Skeletal muscle tissue (tissue), 3 donors: ENCODE measurements at regions not wholly inside any gene's neighbourhood (a gene's known extent, or its start where the extent isn't known, plus 50 kb on each side); places are given as distances from the start of the nearest gene placed in this dataset.

Experiments used
- H3K27ac ChIP-seq: one replicate; pipeline ENCODE4 v1.7.0; 2013; ENCODE audit warnings: mild to moderate bottlenecking, low read depth, low read length, inconsistent platforms
- H3K27me3 ChIP-seq, 3 donors: one replicate each; pipeline ENCODE4 v1.7.0; 2013; ENCODE audit warnings: low read length in 3 of 3; ENCODE audit not compliant: control insufficient read depth in 3 of 3, insufficient read depth in 3 of 3
- H3K36me3 ChIP-seq, 3 donors: one replicate each; pipeline ENCODE4 v1.7.0; 2013; ENCODE audit warnings: low read length in 3 of 3; ENCODE audit not compliant: control insufficient read depth in 3 of 3, insufficient read depth in 3 of 3
- H3K4me1 ChIP-seq, 3 donors: one replicate each; pipeline ENCODE4 v1.7.0; 2013; ENCODE audit warnings: low read length in 3 of 3, mild to moderate bottlenecking in 3 of 3; ENCODE audit not compliant: control insufficient read depth in 3 of 3, insufficient read depth in 3 of 3
- H3K4me3 ChIP-seq, 3 donors: one replicate each; pipeline ENCODE4 v1.7.0; 2013; ENCODE audit warnings: low read length in 3 of 3
- H3K9ac ChIP-seq, 3 donors: one replicate each; pipeline ENCODE4 v1.7.0; 2013; ENCODE audit warnings: low read length in 3 of 3, mild to moderate bottlenecking in 3 of 3, moderate library complexity in 2 of 3, low read depth in 1 of 3
- H3K9me3 ChIP-seq, 3 donors: one replicate each; pipeline ENCODE4 v1.7.0; 2013; ENCODE audit warnings: low read length in 3 of 3; ENCODE audit not compliant: control insufficient read depth in 3 of 3
- donor health status: Osteomylitis.

GRCh38 chr1:200305806-200306205 lies 104.0 kb downstream of the ZNF281 start:
- H3K27me3 ChIP-seq = peaks cover 0 to 13% (median 11%) of the 10 kb centered on the region in 3 donors
- peaks cover 6 to 14% (median 6%) of the 10 kb centered on the region in 3 donors for H3K4me1 ChIP-seq
- no peaks in the 10 kb centered on the region for H3K36me3 ChIP-seq
- H3K27ac ChIP-seq = no peak overlapping the region
- no peaks in the 10 kb centered on the region for H3K9me3 ChIP-seq
- no peak overlapping the region for H3K4me3 ChIP-seq
- H3K9ac ChIP-seq = no peak overlapping the region

GRCh38 chr1:200304171-200304570 lies 105.7 kb downstream of the ZNF281 start:
- Histone ChIP-seq H3K27me3 (peaks cover 0 to 17% (median 14%) of the 10 kb centered on the region in 3 donors), H3K9ac (no peak overlapping the region), H3K9me3 (no peaks in the 10 kb centered on the region), H3K36me3 (no peaks in the 10 kb centered on the region), H3K27ac (no peak overlapping the region), H3K4me1 (peaks cover 6 to 14% (median 6%) of the 10 kb centered on the region in 3 donors), H3K4me3 (no peak overlapping the region)

GRCh38 chr1:200302921-200303290 lies 106.9 kb downstream of the ZNF281 start:
- Histone ChIP-seq H3K9ac (peak overlapping the region; percentile 64 to 70 (median 69)), H3K4me3 (peak overlapping the region; percentile 70 to 83 (median 75)), H3K4me1 (peaks cover 6 to 14% (median 6%) of the 10 kb centered on the region in 3 donors), H3K9me3 (no peaks in the 10 kb centered on the region), H3K36me3 (no peaks in the 10 kb centered on the region), H3K27me3 (peaks cover 0 to 17% (median 14%) of the 10 kb centered on the region in 3 donors), H3K27ac (no peak overlapping the region)

- H3K36me3 ChIP-seq = no peaks in the 10 kb centered on the region
- H3K4me1 ChIP-seq = peaks cover 6 to 14% (median 6%) of the 10 kb centered on the region in 3 donors
- peaks cover 0 to 17% (median 14%) of the 10 kb centered on the region in 3 donors for H3K27me3 ChIP-seq
- peak overlapping the region; percentile 70 to 83 (median 75) for H3K4me3 ChIP-seq
- H3K27ac ChIP-seq = no peak overlapping the region
- H3K9ac ChIP-seq = peak overlapping the region; percentile 64 to 70 (median 69)
- no peaks in the 10 kb centered on the region for H3K9me3 ChIP-seq
These were observed 107.5 kb downstream of the ZNF281 start for GRCh38 chr1:200302192-200302920.

GRCh38 chr1:200301152-200301551 lies 108.7 kb downstream of the ZNF281 start:
- no peak overlapping the region for H3K4me3 ChIP-seq
- H3K27me3 ChIP-seq = peaks cover 0 to 17% (median 14%) of the 10 kb centered on the region in 3 donors
- H3K27ac ChIP-seq = no peak overlapping the region
- no peak overlapping the region for H3K9ac ChIP-seq
- no peaks in the 10 kb centered on the region for H3K9me3 ChIP-seq
- peaks cover 6 to 14% (median 6%) of the 10 kb centered on the region in 3 donors for H3K4me1 ChIP-seq
- no peaks in the 10 kb centered on the region for H3K36me3 ChIP-seq

GRCh38 chr1:200299571-200299970 lies 110.3 kb downstream of the ZNF281 start:
- Histone ChIP-seq H3K27ac (no peak overlapping the region), H3K4me3 (no peak overlapping the region), H3K9ac (no peak overlapping the region), H3K27me3 (peaks cover 0 to 17% (median 14%) of the 10 kb centered on the region in 3 donors), H3K36me3 (no peaks in the 10 kb centered on the region), H3K9me3 (no peaks in the 10 kb centered on the region), H3K4me1 (peaks cover 6 to 14% (median 6%) of the 10 kb centered on the region in 3 donors)

GRCh38 chr1:200298242-200298641 lies 111.6 kb downstream of the ZNF281 start:
- no peak overlapping the region for H3K4me3 ChIP-seq
- no peak overlapping the region for H3K27ac ChIP-seq
- no peaks in the 10 kb centered on the region for H3K36me3 ChIP-seq
- H3K27me3 ChIP-seq = peaks cover 0 to 17% (median 14%) of the 10 kb centered on the region in 3 donors
- peaks cover 6 to 14% (median 6%) of the 10 kb centered on the region in 3 donors for H3K4me1 ChIP-seq
- no peak overlapping the region for H3K9ac ChIP-seq
- no peaks in the 10 kb centered on the region for H3K9me3 ChIP-seq

- no peaks in the 10 kb centered on the region for H3K36me3 ChIP-seq
- H3K4me1 ChIP-seq = no peaks in the 10 kb centered on the region
- H3K27me3 ChIP-seq = peaks cover 0 to 6% (median 5%) of the 10 kb centered on the region in 3 donors
- no peak overlapping the region for H3K27ac ChIP-seq
- H3K4me3 ChIP-seq = no peak overlapping the region
- no peaks in the 10 kb centered on the region for H3K9me3 ChIP-seq
- no peak overlapping the region for H3K9ac ChIP-seq
These were observed 113.7 kb downstream of the ZNF281 start for GRCh38 chr1:200296091-200296661.

- Histone ChIP-seq H3K36me3 (no peaks in the 10 kb centered on the region), H3K4me1 (no peaks in the 10 kb centered on the region), H3K9ac (no peak overlapping the region), H3K27ac (no peak overlapping the region), H3K4me3 (no peak overlapping the region), H3K9me3 (no peaks in the 10 kb centered on the region), H3K27me3 (no peaks in the 10 kb centered on the region)
These were observed 115.6 kb downstream of the ZNF281 start for GRCh38 chr1:200294241-200294640.

GRCh38 chr1:200292699-200293098 lies 117.1 kb downstream of the ZNF281 start:
- Histone ChIP-seq H3K9me3 (no peaks in the 10 kb centered on the region), H3K4me1 (no peaks in the 10 kb centered on the region), H3K9ac (no peak overlapping the region)

More at GRCh38 chr1:200292699-200293098, 117.1 kb downstream of the ZNF281 start:
- Histone ChIP-seq H3K4me3 (no peak overlapping the region), H3K27me3 (no peaks in the 10 kb centered on the region), H3K27ac (no peak overlapping the region), H3K36me3 (no peaks in the 10 kb centered on the region)
